GM23338 (cell line): ENCODE measurements at regions not wholly inside any gene's neighbourhood (a gene's known extent, or its start where the extent isn't known, plus 50 kb on each side); places are given as distances from the start of the nearest gene placed in this dataset.

Experiments used
- ATAC-seq: fragments of 200-7000 bp; cut with Tn5 transposase; 3 replicates; pipeline ENCODE4 v1.9.1; 2020
- DNase-seq: peaks from one replicate; pipeline ENCODE4 v3.0.0-alpha.2; 2015; ENCODE audit warnings: low spot score
- H2AFZ ChIP-seq: fragments of 200-600 bp; sonication (generic); 2 replicates; pipeline ENCODE4 v1.8.0; 2016; ENCODE audit warnings: antibody characterized with exemption, mild to moderate bottlenecking, moderate library complexity
- H3F3A ChIP-seq: fragments of 200-600 bp; sonication (generic); replicated peaks from 2 replicates; pipeline ENCODE4 v1.8.0; 2017; ENCODE audit warnings: antibody characterized with exemption, mixed run types, low read depth
- H3K27ac ChIP-seq: fragments of 200-600 bp; sonication (generic); 2 replicates; pipeline ENCODE4 v1.6.1; 2016; ENCODE audit warnings: low read depth
- H3K27me3 ChIP-seq: fragments of 200-600 bp; sonication (generic); 2 replicates; pipeline ENCODE4 v1.8.0; 2016; ENCODE audit warnings: mild to moderate bottlenecking, mixed run types, moderate library complexity; ENCODE audit not compliant: insufficient read depth
- H3K36me3 ChIP-seq: fragments of 200-600 bp; sonication (generic); 2 replicates; pipeline ENCODE4 v1.8.0; 2016; ENCODE audit warnings: mild to moderate bottlenecking; ENCODE audit not compliant: insufficient read depth
- H3K4me1 ChIP-seq: fragments of 200-600 bp; sonication (generic); 2 replicates; pipeline ENCODE4 v1.8.0; 2016; ENCODE audit warnings: mild to moderate bottlenecking, moderate library complexity; ENCODE audit not compliant: insufficient read depth
- H3K4me2 ChIP-seq: fragments of 200-600 bp; sonication (generic); 2 replicates; pipeline ENCODE4 v1.7.1; 2017; ENCODE audit warnings: mixed run types
- H3K4me3 ChIP-seq: fragments of 200-600 bp; sonication (generic); 2 replicates; pipeline ENCODE4 v1.6.1; 2016; ENCODE audit warnings: mixed run types
- H3K79me2 ChIP-seq: fragments of 200-600 bp; sonication (generic); replicated peaks from 2 replicates; pipeline ENCODE4 v1.8.0; 2017; ENCODE audit warnings: mild to moderate bottlenecking; ENCODE audit not compliant: insufficient read depth
- H3K9me2 ChIP-seq: fragments of 200-600 bp; sonication (generic); 2 replicates; pipeline ENCODE4 v1.8.0; 2017; ENCODE audit not compliant: insufficient read depth
- H4K20me1 ChIP-seq: fragments of 200-600 bp; sonication (generic); replicated peaks from 2 replicates; pipeline ENCODE4 v1.8.0; 2017; ENCODE audit warnings: mild to moderate bottlenecking; ENCODE audit not compliant: insufficient read depth
- H3K27ac Mint-ChIP-seq: 2 replicates; pipeline ENCODE4 v1.8.0; 2020; ENCODE audit warnings: inconsistent platforms, mild to moderate bottlenecking, moderate library complexity, mixed read lengths
- H3K27me3 Mint-ChIP-seq: 3 replicates; pipeline ENCODE4 v1.8.0; 2022; ENCODE audit warnings: low read depth, mild to moderate bottlenecking, moderate library complexity, mixed read lengths, inconsistent platforms; ENCODE audit not compliant: insufficient read depth, poor library complexity
- H3K36me3 Mint-ChIP-seq: 3 replicates; pipeline ENCODE4 v1.8.0; 2021; ENCODE audit warnings: low read depth, mild to moderate bottlenecking, inconsistent platforms, moderate library complexity, mixed read lengths
- H3K4me1 Mint-ChIP-seq: 3 replicates; pipeline ENCODE4 v1.8.0; 2020; ENCODE audit warnings: mild to moderate bottlenecking, inconsistent platforms, mixed read lengths
- H3K4me3 Mint-ChIP-seq: 3 replicates; pipeline ENCODE4 v1.8.0; 2021; ENCODE audit warnings: moderate library complexity, mild to moderate bottlenecking, inconsistent platforms, mixed read lengths
- H3K9me3 Mint-ChIP-seq: 3 replicates; pipeline ENCODE4 v1.8.0; 2020; ENCODE audit warnings: moderate library complexity, mild to moderate bottlenecking, inconsistent platforms, mixed read lengths
- CREB1 ChIP-seq: fragments of 250-450 bp; sonication (Bioruptor Pico); IDR thresholded peaks from 2 replicates; pipeline ENCODE4 v1.5.0; 2020; ENCODE audit warnings: low read depth, mild to moderate bottlenecking, moderate library complexity
- CTCF ChIP-seq, 2 experiments: fragments of 200-600 bp in 1 of 2; sonication (generic) in 1 of 2; conservative IDR thresholded peaks; 2 replicates each; pipeline versions ENCODE4 v1.5.1 to v1.6.1; 2016 to 2017; ENCODE audit warnings: antibody characterized with exemption in 2 of 2, low read depth in 2 of 2, mild to moderate bottlenecking in 2 of 2, moderate library complexity in 1 of 2
- ETS1 ChIP-seq: IDR thresholded peaks from 2 replicates; pipeline ENCODE4 v1.6.1; 2016; ENCODE audit warnings: antibody characterized with exemption
- EZH2phosphoT487 ChIP-seq: fragments of 200-600 bp; sonication (generic); IDR thresholded peaks from one replicate; pipeline ENCODE4 v1.8.1; 2018; ENCODE audit warnings: antibody characterized with exemption; ENCODE audit not compliant: unreplicated experiment
- JUNB ChIP-seq: IDR thresholded peaks from one replicate; pipeline ENCODE4 v1.6.1; 2016; ENCODE audit warnings: antibody characterized with exemption; ENCODE audit not compliant: unreplicated experiment
- NANOG ChIP-seq: IDR thresholded peaks from 2 replicates; pipeline ENCODE4 v1.6.1; 2016; ENCODE audit warnings: antibody characterized with exemption, borderline replicate concordance
- POLR2AphosphoS5 ChIP-seq: IDR thresholded peaks from 2 replicates; pipeline ENCODE4 v1.6.1; 2016; ENCODE audit warnings: antibody characterized with exemption, low read depth
- REST ChIP-seq: IDR thresholded peaks from one replicate; pipeline ENCODE4 v1.6.1; 2018; ENCODE audit warnings: antibody characterized with exemption; ENCODE audit not compliant: unreplicated experiment
- STAT1 ChIP-seq: IDR thresholded peaks from one replicate; pipeline ENCODE4 v1.6.1; 2016; ENCODE audit warnings: antibody characterized with exemption; ENCODE audit not compliant: unreplicated experiment
- ZNF114 ChIP-seq: fragments of 250-450 bp; sonication (Bioruptor Pico); IDR thresholded peaks from 2 replicates; pipeline ENCODE4 v1.5.0; 2020; ENCODE audit warnings: mild to moderate bottlenecking, moderate library complexity
- ZNF331 ChIP-seq: fragments of 250-450 bp; sonication (Bioruptor Pico); IDR thresholded peaks from 2 replicates; pipeline ENCODE4 v1.5.0; 2020; ENCODE audit warnings: low read depth, mild to moderate bottlenecking, moderate library complexity
- ZNF462 ChIP-seq: fragments of 250-450 bp; sonication (Bioruptor Pico); IDR thresholded peaks from 2 replicates; pipeline ENCODE4 v1.5.0; 2020; ENCODE audit warnings: mild to moderate bottlenecking, moderate library complexity

- H3K36me3 ChIP-seq = no peaks in the 10 kb centered on the region
- no peak overlapping the region for H3K27ac Mint-ChIP-seq
- DNase-seq = no peak
- H3K4me1 Mint-ChIP-seq = peaks cover 5% of the 10 kb centered on the region; the same call in 2 of the 3 replicates
- no peak overlapping the region for H2AFZ ChIP-seq
- H3K4me3 ChIP-seq = no peak overlapping the region
- no peak overlapping the region for H3K27ac ChIP-seq
- no peaks in the 10 kb centered on the region for H3K9me3 Mint-ChIP-seq
- no peaks in the 10 kb centered on the region for H3F3A ChIP-seq
- H4K20me1 ChIP-seq = no peaks in the 10 kb centered on the region
- no peak overlapping the region for H3K4me2 ChIP-seq
- H3K27me3 Mint-ChIP-seq = peaks cover 7% of the 10 kb centered on the region
- no peaks in the 10 kb centered on the region for H3K27me3 ChIP-seq
- TF ChIP-seq CTCF (conservative IDR thresholded peaks at IDR 0.05; ENCODE audit: low read depth in 2 of 2) = no peak
- no peak for TF ChIP-seq ZNF114 (CRISPR knock-in tag)
- TF ChIP-seq STAT1 = no peak
- TF ChIP-seq ETS1 = no peak
- no peak for TF ChIP-seq JUNB
- no peak for TF ChIP-seq ZNF331 (CRISPR knock-in tag)
- TF ChIP-seq REST = no peak
- TF ChIP-seq NANOG = no peak
- no peak for TF ChIP-seq EZH2phosphoT487
- no peak for TF ChIP-seq ZNF462 (CRISPR knock-in tag)
- TF ChIP-seq CREB1 (CRISPR knock-in tag) = no peak
- TF ChIP-seq POLR2AphosphoS5 = no peak
- no peaks in the 10 kb centered on the region for H3K79me2 ChIP-seq
- ATAC-seq = no peak
- H3K4me1 ChIP-seq = no peaks in the 10 kb centered on the region
- no peak overlapping the region for H3K4me3 Mint-ChIP-seq
- H3K9me2 ChIP-seq = peaks cover 13% of the 10 kb centered on the region
- no peaks in the 10 kb centered on the region for H3K36me3 Mint-ChIP-seq
Measured at GRCh38 chr7:25537662-25538375, 309.5 kb upstream of the NPVF start.
